GM18505 (cell line): ENCODE measurements at regions not wholly inside any gene's neighbourhood (a gene's known extent, or its start where the extent isn't known, plus 50 kb on each side); places are given as distances from the start of the nearest gene placed in this dataset.
"Not testable (repeated sequence)": the region's sequence is repeated elsewhere in the genome, so short reads cannot be mapped to it uniquely, and the experiment has no call there.

Experiments used
- ATAC-seq: cut with Tn5 transposase; IDR thresholded peaks from one replicate; pipeline ENCODE4 v1.9.1; 2021; ENCODE audit not compliant: unreplicated experiment
- POLR2A ChIP-seq: IDR thresholded peaks from 4 replicates; pipeline ENCODE4 v1.6.1; 2011; ENCODE audit warnings: borderline replicate concordance; ENCODE audit not compliant: insufficient read depth, insufficient read length; ENCODE audit errors: extremely low read depth

GRCh38 chr3:86381247-86381646 lies 609.7 kb downstream of the VGLL3 start:
- no peak for TF ChIP-seq POLR2A
- ATAC-seq, result no peak

GRCh38 chr3:86379280-86379679 lies 611.7 kb downstream of the VGLL3 start:
- ATAC-seq, result no peak

GRCh38 chr3:86378829-86379228 lies 612.1 kb downstream of the VGLL3 start:
- TF ChIP-seq POLR2A, result no peak
- no peak for ATAC-seq

More at GRCh38 chr3:86379280-86379679, 611.7 kb downstream of the VGLL3 start:
- no peak for TF ChIP-seq POLR2A

GRCh38 chr3:86335566-86335965 lies 655.4 kb downstream of the VGLL3 start:
- not testable (repeated sequence) for ATAC-seq

- TF ChIP-seq POLR2A, result no peak
Observed at GRCh38 chr3:86333636-86334035, 657.3 kb downstream of the VGLL3 start.

GRCh38 chr3:86303935-86304334 lies 687.0 kb downstream of the VGLL3 start:
- TF ChIP-seq POLR2A, result no peak
- no peak for ATAC-seq

More at GRCh38 chr3:86333636-86334035, 657.3 kb downstream of the VGLL3 start:
- ATAC-seq, result no peak

GRCh38 chr3:86282106-86282787 lies 708.7 kb downstream of the VGLL3 start:
- no peak for ATAC-seq
- no peak for TF ChIP-seq POLR2A

GRCh38 chr3:86269364-86270155 lies 721.4 kb downstream of the VGLL3 start:
- ATAC-seq, result no peak
- TF ChIP-seq POLR2A, result no peak

- peak; percentile 88 for ATAC-seq
- no peak for TF ChIP-seq POLR2A
Observed at GRCh38 chr3:86257955-86258641, 732.9 kb downstream of the VGLL3 start.

- no peak for ATAC-seq
- TF ChIP-seq POLR2A, result no peak
Observed at GRCh38 chr3:86254480-86254879, 736.5 kb downstream of the VGLL3 start.

- ATAC-seq, result no peak
- no peak for TF ChIP-seq POLR2A
Observed at GRCh38 chr3:86251781-86252180, 739.2 kb downstream of the VGLL3 start.

- no peak for ATAC-seq
- TF ChIP-seq POLR2A, result no peak
Observed at GRCh38 chr3:86249833-86250232, 741.1 kb downstream of the VGLL3 start.

GRCh38 chr3:86245360-86245759 lies 745.6 kb downstream of the VGLL3 start:
- TF ChIP-seq POLR2A, result no peak
- no peak for ATAC-seq

- ATAC-seq, result no peak
- no peak for TF ChIP-seq POLR2A
Observed at GRCh38 chr3:86244905-86245304, 746.0 kb downstream of the VGLL3 start.
